HCT116 (cell line): ENCODE measurements at regions not wholly inside any gene's neighbourhood (a gene's known extent, or its start where the extent isn't known, plus 50 kb on each side); places are given as distances from the start of the nearest gene placed in this dataset.
"Not testable (repeated sequence)": the region's sequence is repeated elsewhere in the genome, so short reads cannot be mapped to it uniquely, and the experiment has no call there.

Source experiments
- ATAC-seq: fragments of 200-7000 bp; cut with Tn5 transposase; 2 replicates; pipeline ENCODE4 v1.9.1; 2020; ENCODE audit warnings: mild to moderate bottlenecking, moderate library complexity
- BruUV-seq: library from RNA; stranded (reverse); fragments of 400-500 nt; replicated peaks from 2 replicates; lab custom pipeline; 2021; lab: Mats Ljungman, UMichigan
- CTCF ChIA-PET: fragments of 300-600 bp; sonication (Branson Sonifier 250); formaldehyde crosslinking; loops from one replicate; lab custom pipeline; 2021; ENCODE audit warnings: antibody characterized with exemption; lab: Charles Lee
- POLR2A ChIA-PET: fragments of 300-600, 350-600 bp; sonication (Branson Sonifier 250); formaldehyde crosslinking; loops from one replicate; lab custom pipeline; 2021; ENCODE audit warnings: antibody characterized with exemption; lab: Charles Lee
- RAD21 ChIA-PET, 2 experiments: fragments of 300-600 bp; sonication (Branson Sonifier 250); formaldehyde crosslinking; loops; one replicate each; lab custom pipeline; 2023; ENCODE audit warnings: low total read pairs in 2 of 2; ENCODE audit not compliant: uncharacterized antibody in 2 of 2, unreplicated experiment in 2 of 2, low non-redundant PET in 1 of 2; lab: Charles Lee
- DNase-seq: peaks from one replicate; pipeline ENCODE4 v3.0.0-alpha.2; 2010; ENCODE audit warnings: low read depth, low spot score
- H2AFZ ChIP-seq: fragments of 200-600 bp; shearing (Covaris generic), sonication (generic); 2 replicates; pipeline ENCODE4 v1.6.1; 2017; ENCODE audit warnings: low read depth, mixed run types, mixed read lengths, antibody characterized with exemption, low read length; ENCODE audit not compliant: poor library complexity, severe bottlenecking
- H3K27ac ChIP-seq: 2 replicates; pipeline ENCODE4 v1.5.1; 2012; ENCODE audit warnings: low read depth, low read length
- H3K27me3 ChIP-seq: fragments of 200-600 bp; sonication (generic); 2 replicates; pipeline ENCODE4 v1.6.1; 2016; ENCODE audit warnings: mixed run types, low read length, mixed read lengths; ENCODE audit not compliant: insufficient read depth
- H3K36me3 ChIP-seq, 2 experiments: fragments of 200-500 bp in 1 of 2; fragments of 200-600 bp in 1 of 2; sonication (Bioruptor generic) in 1 of 2; sonication (generic) in 1 of 2; 2 replicates each; pipeline versions ENCODE4 v1.5.1 to v1.6.1; 2014 to 2016; ENCODE audit warnings: low read length in 2 of 2, inconsistent platforms in 1 of 2, mixed read lengths in 1 of 2, mixed run types in 1 of 2; ENCODE audit not compliant: insufficient read depth in 2 of 2, control insufficient read depth in 1 of 2
- H3K4me1 ChIP-seq, 2 experiments: fragments of 200-600 bp in 1 of 2; sonication (generic) in 1 of 2; 2 replicates each; pipeline versions ENCODE4 v1.5.1 to v1.6.1; 2012 to 2017; ENCODE audit warnings: low read length in 2 of 2, inconsistent platforms in 1 of 2, mild to moderate bottlenecking in 1 of 2, mixed read lengths in 1 of 2, mixed run types in 1 of 2, moderate library complexity in 1 of 2; ENCODE audit not compliant: insufficient read depth in 2 of 2, control insufficient read depth in 1 of 2
- H3K4me2 ChIP-seq: fragments of 200-600 bp; sonication (generic); 2 replicates; pipeline ENCODE4 v1.6.1; 2017; ENCODE audit warnings: mixed run types, low read length, mixed read lengths
- H3K4me3 ChIP-seq, 2 experiments: fragments of 200-600 bp in 1 of 2; sonication (generic) in 1 of 2; replicated peaks in 1 of 2; 2 replicates each; pipeline ENCODE4 v1.5.1; 2011 to 2016; ENCODE audit warnings: low read length in 2 of 2, control low read depth in 1 of 2, low read depth in 1 of 2, mild to moderate bottlenecking in 1 of 2, mixed read lengths in 1 of 2, mixed run types in 1 of 2
- H3K79me2 ChIP-seq: fragments of 200-600 bp; sonication (generic); 2 replicates; pipeline ENCODE4 v1.6.1; 2017; ENCODE audit warnings: mild to moderate bottlenecking, mixed run types, low read length, moderate library complexity, mixed read lengths; ENCODE audit not compliant: insufficient read depth
- H3K9ac ChIP-seq: fragments of 200-600 bp; sonication (generic); 2 replicates; pipeline ENCODE4 v1.6.1; 2016; ENCODE audit warnings: low read length, mixed read lengths
- H3K9me2 ChIP-seq: fragments of 200-600 bp; sonication (generic), shearing (Covaris generic); 2 replicates; pipeline ENCODE4 v1.6.1; 2017; ENCODE audit warnings: mixed run types, mild to moderate bottlenecking, moderate library complexity; ENCODE audit not compliant: insufficient read depth
- H3K9me3 ChIP-seq, 2 experiments: fragments of 200-500 bp in 1 of 2; fragments of 200-600 bp in 1 of 2; sonication (Bioruptor generic) in 1 of 2; sonication (generic) in 1 of 2; 2 replicates each; pipeline ENCODE4 v1.6.1; 2014 to 2017; ENCODE audit warnings: low read length in 2 of 2, mixed read lengths in 2 of 2, inconsistent platforms in 1 of 2, low read depth in 1 of 2, mild to moderate bottlenecking in 1 of 2, mixed run types in 1 of 2, moderate library complexity in 1 of 2; ENCODE audit not compliant: control insufficient read depth in 1 of 2, insufficient read depth in 1 of 2
- H4K20me1 ChIP-seq: fragments of 200-600 bp; sonication (generic), shearing (Covaris generic); 2 replicates; pipeline ENCODE4 v1.6.1; 2017; ENCODE audit warnings: mixed run types, mild to moderate bottlenecking, moderate library complexity; ENCODE audit not compliant: insufficient read depth
- FOSL1 ChIP-seq: IDR thresholded peaks from 2 replicates; pipeline ENCODE4 v1.6.1; 2012; ENCODE audit warnings: low read depth
- YY1 ChIP-seq: IDR thresholded peaks from 2 replicates; pipeline ENCODE4 v1.6.1; 2011; ENCODE audit warnings: low read length, low read depth, moderate library complexity, mild to moderate bottlenecking; ENCODE audit not compliant: insufficient replicate concordance; ENCODE audit errors: extremely low read depth
- intact Hi-C: fragments of 100-400 bp; cut with micrococcal nuclease; formaldehyde crosslinking; loops from 2 replicates; pipeline ENCODE4 v1.10.0; 2022

- H3K27ac ChIP-seq, H3K4me1 ChIP-seq, RAD21 ChIA-PET, H2AFZ ChIP-seq, ATAC-seq, H3K79me2 ChIP-seq, DNase-seq, BruUV-seq, H3K9me2 ChIP-seq, H3K4me3 ChIP-seq, POLR2A ChIA-PET, H4K20me1 ChIP-seq, H3K27me3 ChIP-seq, intact Hi-C loops, H3K36me3 ChIP-seq, H3K9ac ChIP-seq, H3K9me3 ChIP-seq, H3K4me2 ChIP-seq, CTCF ChIA-PET: not testable (repeated sequence)
These were observed 1183.5 kb upstream of the CHAC2 start for GRCh38 chr2:52584071-52584470.

DNA sequence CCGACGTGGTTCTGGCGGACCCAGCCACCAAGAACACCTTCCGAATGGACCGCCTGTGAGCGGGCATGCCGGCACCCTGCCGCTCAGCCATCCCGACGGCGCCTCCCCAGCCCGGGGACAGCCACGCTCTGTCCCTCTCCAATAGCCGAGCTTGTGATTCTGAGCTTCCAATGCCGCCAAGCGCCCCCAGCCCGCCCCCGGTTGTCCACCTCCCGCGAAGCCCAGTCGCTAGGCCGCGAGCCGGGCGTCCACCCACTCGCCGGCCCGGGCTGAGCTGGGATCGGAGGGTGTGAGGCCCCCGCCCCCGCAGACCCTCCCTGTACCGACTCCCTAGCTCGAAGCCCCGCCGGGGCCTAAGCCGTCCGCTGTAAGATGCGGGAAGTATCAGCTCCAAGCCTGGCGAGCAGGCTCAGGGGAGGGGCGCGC is 1195.1 kb upstream of the CHAC2 start:
- ATAC-seq (no peak), DNase-seq (no peak)
- H3K4me1 ChIP-seq: no peaks in the 10 kb centered on the region
- H2AFZ ChIP-seq: no peak overlapping the region
- no peak overlapping the region for H3K4me2 ChIP-seq
- H3K9me3 ChIP-seq: no peaks in the 10 kb centered on the region
- no peaks in the 10 kb centered on the region for H3K79me2 ChIP-seq
- no peak overlapping the region for H3K27ac ChIP-seq
- H3K9me2 ChIP-seq: 0 out of 2 replicates have a peak, but pooled peaks cover 2% of the 10 kb centered on the region
- H3K4me3 ChIP-seq: no peak overlapping the region
- CTCF ChIA-PET: no interaction called here
- intact Hi-C loops: no loop called here
- H3K27me3 ChIP-seq: no peaks in the 10 kb centered on the region
- BruUV-seq: no TSS peak
- RAD21 ChIA-PET: no interaction called here
- TF ChIP-seq FOSL1: no peak
- no peak for TF ChIP-seq YY1
- TF ChIP-seq, all 23 proteins: peak for 0
- POLR2A ChIA-PET: no interaction called here
- Histone ChIP-seq H4K20me1 (no peaks in the 10 kb centered on the region), H3K36me3 (no peaks in the 10 kb centered on the region), H3K9ac (no peak overlapping the region)
